ENCODE measurements at regions not wholly inside any gene's neighbourhood (a gene's known extent, or its start where the extent isn't known, plus 50 kb on each side); places are given as distances from the start of the nearest gene placed in this dataset.

DNA sequence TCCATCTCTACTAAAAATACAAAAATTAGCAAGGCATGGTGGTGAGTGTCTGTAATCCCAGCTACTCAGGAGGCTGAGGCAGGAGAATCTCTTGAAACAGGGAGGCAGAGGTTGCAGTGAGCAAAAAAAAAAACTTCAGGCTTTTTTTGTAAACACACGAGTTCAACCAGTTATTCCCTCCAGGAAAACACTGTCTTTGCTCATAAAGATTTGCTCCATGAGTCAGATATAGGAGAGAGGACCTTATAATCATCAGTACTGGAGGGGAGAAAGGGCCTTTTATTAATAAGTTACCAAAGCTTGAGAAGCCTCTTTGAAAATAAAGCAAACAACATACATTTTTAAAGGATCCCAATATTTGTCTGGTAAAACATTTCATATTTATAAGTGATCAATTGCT lies 110.7 kb downstream of the EFNB2 start:
- H3K4me3 ChIP-seq (ENCODE audit: low read length), result no peak overlapping the region
- H4K20me1 ChIP-seq (ENCODE audit: insufficient read depth, low read length), result no peaks in the 10 kb centered on the region
- no peaks in the 10 kb centered on the region for H3K36me3 ChIP-seq (replicated peaks; ENCODE audit: low read depth, low read length)
- no peak overlapping the region for H3K27ac ChIP-seq (ENCODE audit: low read length)
- H3K4me1 ChIP-seq (ENCODE audit: low read length), result no peaks in the 10 kb centered on the region
- TF ChIP-seq, protein P1, sequence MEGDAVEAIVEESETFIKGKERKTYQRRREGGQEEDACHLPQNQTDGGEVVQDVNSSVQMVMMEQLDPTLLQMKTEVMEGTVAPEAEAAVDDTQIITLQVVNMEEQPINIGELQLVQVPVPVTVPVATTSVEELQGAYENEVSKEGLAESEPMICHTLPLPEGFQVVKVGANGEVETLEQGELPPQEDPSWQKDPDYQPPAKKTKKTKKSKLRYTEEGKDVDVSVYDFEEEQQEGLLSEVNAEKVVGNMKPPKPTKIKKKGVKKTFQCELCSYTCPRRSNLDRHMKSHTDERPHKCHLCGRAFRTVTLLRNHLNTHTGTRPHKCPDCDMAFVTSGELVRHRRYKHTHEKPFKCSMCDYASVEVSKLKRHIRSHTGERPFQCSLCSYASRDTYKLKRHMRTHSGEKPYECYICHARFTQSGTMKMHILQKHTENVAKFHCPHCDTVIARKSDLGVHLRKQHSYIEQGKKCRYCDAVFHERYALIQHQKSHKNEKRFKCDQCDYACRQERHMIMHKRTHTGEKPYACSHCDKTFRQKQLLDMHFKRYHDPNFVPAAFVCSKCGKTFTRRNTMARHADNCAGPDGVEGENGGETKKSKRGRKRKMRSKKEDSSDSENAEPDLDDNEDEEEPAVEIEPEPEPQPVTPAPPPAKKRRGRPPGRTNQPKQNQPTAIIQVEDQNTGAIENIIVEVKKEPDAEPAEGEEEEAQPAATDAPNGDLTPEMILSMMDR (IDR thresholded peaks at IDR 0.05; ENCODE audit: low read depth, low read length), result no peak
- TF ChIP-seq EZH2phosphoT487 (IDR thresholded peaks at IDR 0.05; ENCODE audit: low read depth), result no peak
- H3K79me2 ChIP-seq (ENCODE audit: low read length), result no peaks in the 10 kb centered on the region
- H2AFZ ChIP-seq (ENCODE audit: low read depth, low read length), result no peak overlapping the region
- H3K9ac ChIP-seq (ENCODE audit: low read length), result no peak overlapping the region
- H3K9me3 ChIP-seq (ENCODE audit: insufficient read depth, low read length), result no peaks in the 10 kb centered on the region
- no peaks in the 10 kb centered on the region for H3K27me3 ChIP-seq (ENCODE audit: low read depth, low read length)
- H3K4me2 ChIP-seq (ENCODE audit: low read length), result no peak overlapping the region

DNA sequence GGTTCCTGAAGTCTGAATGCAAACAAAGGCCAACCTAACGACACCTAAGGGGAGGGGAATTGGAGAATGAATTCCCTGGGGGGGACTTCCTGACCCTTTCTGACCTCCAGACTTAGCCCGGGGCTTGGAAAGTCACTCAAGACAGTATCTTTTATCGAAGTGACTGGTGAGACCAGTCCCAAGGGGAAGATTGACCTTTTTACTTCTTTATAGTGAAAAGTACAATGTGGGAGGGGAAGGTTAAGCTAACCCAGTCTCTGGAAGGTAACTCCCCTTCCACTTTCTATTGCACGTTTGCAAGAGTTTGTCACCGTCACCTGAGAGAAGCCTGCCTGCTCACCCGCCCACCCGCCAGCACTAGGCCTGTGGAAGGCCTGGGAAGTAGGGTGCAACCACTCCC lies 111.9 kb downstream of the EFNB2 start:
- Histone ChIP-seq H2AFZ (ENCODE audit: low read depth, low read length) (no peak overlapping the region), H3K27me3 (ENCODE audit: low read depth, low read length) (no peaks in the 10 kb centered on the region), H3K27ac (ENCODE audit: low read length) (no peak overlapping the region), H4K20me1 (ENCODE audit: insufficient read depth, low read length) (no peaks in the 10 kb centered on the region), H3K4me2 (ENCODE audit: low read length) (no peak overlapping the region), H3K79me2 (ENCODE audit: low read length) (no peaks in the 10 kb centered on the region), H3K9me3 (ENCODE audit: insufficient read depth, low read length) (no peaks in the 10 kb centered on the region), H3K36me3 (replicated peaks; ENCODE audit: low read depth, low read length) (no peaks in the 10 kb centered on the region), H3K4me3 (ENCODE audit: low read length) (no peak overlapping the region), H3K9ac (ENCODE audit: low read length) (no peak overlapping the region), H3K4me1 (ENCODE audit: low read length) (no peaks in the 10 kb centered on the region)
- TF ChIP-seq, protein P1 (IDR thresholded peaks at IDR 0.05; ENCODE audit: low read depth, low read length), result no peak
- no peak for TF ChIP-seq EZH2phosphoT487 (IDR thresholded peaks at IDR 0.05; ENCODE audit: low read depth)

DNA sequence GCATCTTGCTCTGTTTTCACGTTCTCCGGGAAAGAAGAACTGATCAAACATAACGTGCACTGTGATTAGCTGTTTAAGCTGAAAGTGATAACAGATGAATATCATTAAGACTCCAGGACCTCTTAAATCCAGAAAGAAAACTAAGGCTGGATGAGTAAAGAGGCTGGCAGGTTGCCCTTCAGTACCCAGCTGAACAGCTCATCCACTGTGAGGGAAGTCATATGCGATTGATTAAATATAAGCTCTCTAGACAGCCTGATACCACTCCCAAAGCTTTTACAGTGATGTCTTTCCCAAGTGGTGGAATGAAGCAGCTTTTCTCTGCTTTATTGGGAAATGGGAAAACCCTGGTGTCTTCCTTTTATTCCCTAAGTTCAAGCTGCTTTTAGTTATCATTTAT lies 116.9 kb downstream of the EFNB2 start:
- Histone ChIP-seq H3K79me2 (ENCODE audit: low read length) (no peaks in the 10 kb centered on the region), H3K9ac (ENCODE audit: low read length) (no peak overlapping the region), H2AFZ (ENCODE audit: low read depth, low read length) (no peak overlapping the region; the same call in 1 of the 2 replicates), H3K27ac (ENCODE audit: low read length) (no peak overlapping the region), H3K9me3 (ENCODE audit: insufficient read depth, low read length) (no peaks in the 10 kb centered on the region), H3K4me2 (ENCODE audit: low read length) (no peak overlapping the region), H3K36me3 (replicated peaks; ENCODE audit: low read depth, low read length) (no peaks in the 10 kb centered on the region), H3K4me3 (ENCODE audit: low read length) (no peak overlapping the region), H3K4me1 (ENCODE audit: low read length) (no peaks in the 10 kb centered on the region), H4K20me1 (ENCODE audit: insufficient read depth, low read length) (no peaks in the 10 kb centered on the region), H3K27me3 (ENCODE audit: low read depth, low read length) (no peaks in the 10 kb centered on the region)
- TF ChIP-seq EZH2phosphoT487 (IDR thresholded peaks at IDR 0.05; ENCODE audit: low read depth), result no peak
- TF ChIP-seq, protein P1 (IDR thresholded peaks at IDR 0.05; ENCODE audit: low read depth, low read length), result no peak

DNA sequence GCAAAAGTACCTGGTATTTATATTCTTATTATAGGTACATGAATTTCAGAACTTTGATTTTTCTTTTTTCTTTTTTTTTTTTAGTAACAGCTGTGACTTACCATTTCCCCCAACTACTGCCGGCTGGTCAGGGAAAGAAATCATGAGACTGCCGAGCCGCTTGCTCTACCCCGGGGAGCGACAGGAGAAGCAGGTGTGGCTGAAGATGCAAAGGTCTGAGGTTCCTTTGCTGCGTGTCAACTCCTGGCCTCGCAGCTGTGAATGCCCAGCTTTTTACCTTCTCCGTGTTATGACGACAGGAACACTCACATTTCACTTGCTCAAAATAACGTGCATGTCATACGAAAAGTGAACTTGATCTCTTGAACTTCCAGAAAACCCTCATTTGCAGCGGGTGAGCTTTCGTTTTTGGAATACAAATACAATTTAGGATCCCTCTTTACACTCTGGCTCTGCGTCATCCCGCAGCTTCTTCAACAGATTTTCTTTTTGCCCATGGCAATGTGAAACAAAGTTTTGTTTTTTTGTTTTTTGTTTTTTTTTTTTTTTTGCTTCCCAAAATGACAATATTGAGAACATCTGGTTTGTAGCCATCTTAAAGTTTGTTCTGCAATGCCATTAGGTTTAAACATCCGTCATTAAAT lies 117.9 kb downstream of the EFNB2 start:
- Histone ChIP-seq H3K4me3 (ENCODE audit: low read length) (0 out of 2 replicates have a peak overlapping the region, but pooled peaks have one; percentile 1), H3K27me3 (ENCODE audit: low read depth, low read length) (no peaks in the 10 kb centered on the region), H3K4me2 (ENCODE audit: low read length) (no peak overlapping the region), H3K4me1 (ENCODE audit: low read length) (no peaks in the 10 kb centered on the region), H3K27ac (ENCODE audit: low read length) (no peak overlapping the region), H2AFZ (ENCODE audit: low read depth, low read length) (peak overlapping the region; percentile 47; the same call in 1 of the 2 replicates), H4K20me1 (ENCODE audit: insufficient read depth, low read length) (no peaks in the 10 kb centered on the region), H3K36me3 (replicated peaks; ENCODE audit: low read depth, low read length) (no peaks in the 10 kb centered on the region), H3K79me2 (ENCODE audit: low read length) (no peaks in the 10 kb centered on the region), H3K9me3 (ENCODE audit: insufficient read depth, low read length) (no peaks in the 10 kb centered on the region), H3K9ac (ENCODE audit: low read length) (no peak overlapping the region)
- no peak for TF ChIP-seq EZH2phosphoT487 (IDR thresholded peaks at IDR 0.05; ENCODE audit: low read depth)
- TF ChIP-seq, protein P1 (IDR thresholded peaks at IDR 0.05; ENCODE audit: low read depth, low read length), result no peak

Measured in OCI-LY3 (cell line).